HepG2 (cell line): ENCODE measurements at regions not wholly inside any gene's neighbourhood (a gene's known extent, or its start where the extent isn't known, plus 50 kb on each side); places are given as distances from the start of the nearest gene placed in this dataset.

Experiments
- ATAC-seq: fragments of 200-7000 bp; cut with Tn5 transposase; 3 replicates; pipeline ENCODE4 v1.9.1; 2020; ENCODE audit warnings: mild to moderate bottlenecking, moderate library complexity
- BruUV-seq: library from RNA; stranded (reverse); fragments of 400-500 nt; replicated peaks from 2 replicates; lab custom pipeline; 2021; lab: Mats Ljungman, UMichigan
- CTCF ChIA-PET: fragments of 300-600 bp; formaldehyde crosslinking; extraction: SDS; loops from one replicate; lab custom pipeline; 2021; ENCODE audit warnings: low total read pairs, inconsistent platforms, low intra/inter-chr PET ratio; lab: Yijun Ruan, JAX
- POLR2A ChIA-PET: fragments of 350-600 bp; sonication (Branson Sonifier 250); formaldehyde crosslinking; loops from one replicate; lab custom pipeline; 2020; ENCODE audit warnings: antibody characterized with exemption, inconsistent platforms; lab: Yijun Ruan, JAX
- DNase-seq: peaks from one replicate; pipeline ENCODE4 v3.0.0-alpha.2; 2015; ENCODE audit warnings: low spot score
- FAIRE-seq: peaks from 3 replicates; lab custom pipeline; 2011; peaks lifted over from hg19 to GRCh38; lab: Jason Lieb, UNC
- H2AFZ ChIP-seq: one replicate; pipeline ENCODE4 v1.6.1; 2011; ENCODE audit warnings: low read length, inconsistent platforms
- H3K27ac ChIP-seq: fragments of 300-600 bp; 3 replicates; pipeline ENCODE4 v1.8.0; 2011; ENCODE audit warnings: mixed run types, mild to moderate bottlenecking, mixed read lengths, low read length, inconsistent platforms; ENCODE audit not compliant: insufficient read depth; ENCODE audit errors: extremely low read length
- H3K27me3 ChIP-seq, 2 experiments: fragments of 200-600 bp in 1 of 2; 2 replicates in 1 of 2; 3 replicates in 1 of 2; pipeline versions ENCODE4 v1.6.0 to v1.8.0; 2011; ENCODE audit warnings: low read length in 2 of 2, mild to moderate bottlenecking in 2 of 2, moderate library complexity in 2 of 2, inconsistent platforms in 1 of 2; ENCODE audit not compliant: insufficient read depth in 2 of 2, control insufficient read depth in 1 of 2
- H3K36me3 ChIP-seq, 2 experiments: fragments of 200-600 bp in 1 of 2; replicated peaks in 1 of 2; 2 replicates in 1 of 2; 3 replicates in 1 of 2; pipeline versions ENCODE4 v1.5.1 to v1.8.0; 2011; ENCODE audit warnings: low read length in 2 of 2, inconsistent platforms in 1 of 2; ENCODE audit not compliant: insufficient read depth in 2 of 2, control insufficient read depth in 1 of 2
- H3K4me1 ChIP-seq: 2 replicates; pipeline ENCODE4 v1.5.1; 2012; ENCODE audit warnings: low read length, inconsistent platforms; ENCODE audit not compliant: insufficient read depth
- H3K4me2 ChIP-seq: 2 replicates; pipeline ENCODE4 v1.6.0; 2011; ENCODE audit warnings: low read depth, low read length, inconsistent platforms
- H3K4me3 ChIP-seq, 3 experiments: fragments of 200-600 bp in 1 of 3; sonication (generic), shearing (Covaris generic) in 1 of 3; replicated peaks in 1 of 3; 2 replicates each; pipeline ENCODE4 v1.5.1; 2011 to 2016; ENCODE audit warnings: low read length in 3 of 3, inconsistent platforms in 2 of 3, low read depth in 2 of 3, mild to moderate bottlenecking in 2 of 3, control low read depth in 1 of 3, mixed read lengths in 1 of 3; ENCODE audit not compliant: insufficient read depth in 1 of 3
- H3K79me2 ChIP-seq: one replicate; pipeline ENCODE4 v1.6.1; 2011; ENCODE audit warnings: low read length, inconsistent platforms; ENCODE audit not compliant: insufficient read depth
- H3K9ac ChIP-seq: 2 replicates; pipeline ENCODE4 v1.6.0; 2011; ENCODE audit warnings: mild to moderate bottlenecking, low read depth, low read length, inconsistent platforms; ENCODE audit not compliant: insufficient read depth
- H3K9me3 ChIP-seq: 2 replicates; pipeline ENCODE4 v1.5.1; 2012; ENCODE audit warnings: mild to moderate bottlenecking, low read length
- H4K20me1 ChIP-seq: 2 replicates; pipeline ENCODE4 v1.6.0; 2011; ENCODE audit warnings: inconsistent platforms, mild to moderate bottlenecking, low read length, moderate library complexity; ENCODE audit not compliant: insufficient read depth
- EEA1 ChIP-seq: sonication (generic); formaldehyde crosslinking; IDR thresholded peaks from 2 replicates; pipeline ENCODE4 v1.5.1; 2020; ENCODE audit warnings: mild to moderate bottlenecking, missing genetic modification reagents, borderline replicate concordance
- FOSL1 ChIP-seq: sonication (generic); formaldehyde crosslinking; IDR thresholded peaks from 2 replicates; pipeline ENCODE4 v1.9.0; 2021; ENCODE audit warnings: missing genetic modification reagents, borderline replicate concordance
- NR2C2 ChIP-seq: sonication (generic); formaldehyde crosslinking; IDR thresholded peaks from 2 replicates; pipeline ENCODE4 v1.4.0; 2020; ENCODE audit warnings: missing genetic modification reagents, mild to moderate bottlenecking, moderate library complexity, borderline replicate concordance
- RORA ChIP-seq: sonication (generic); formaldehyde crosslinking; IDR thresholded peaks from 2 replicates; pipeline ENCODE4 v1.5.0; 2020; ENCODE audit warnings: mild to moderate bottlenecking, missing genetic modification reagents, moderate library complexity
- TFDP2 ChIP-seq: sonication (generic); formaldehyde crosslinking; IDR thresholded peaks from 2 replicates; pipeline ENCODE4 v1.4.0; 2020; ENCODE audit warnings: missing genetic modification reagents
- ZNF136 ChIP-seq: sonication (generic); formaldehyde crosslinking; IDR thresholded peaks from 2 replicates; pipeline ENCODE4 v1.8.1; 2022; ENCODE audit warnings: low read depth, mild to moderate bottlenecking, moderate library complexity, missing genetic modification reagents
- ZNF350 ChIP-seq: sonication (generic); formaldehyde crosslinking; IDR thresholded peaks from 2 replicates; pipeline ENCODE4 v1.4.0; 2020; ENCODE audit warnings: mild to moderate bottlenecking, low read depth, missing genetic modification reagents, borderline replicate concordance
- ZNF468 ChIP-seq: sonication (generic); formaldehyde crosslinking; IDR thresholded peaks from 2 replicates; pipeline ENCODE4 v1.8.0; 2022; ENCODE audit warnings: mild to moderate bottlenecking, moderate library complexity, missing genetic modification reagents
- ZNF557 ChIP-seq: sonication (generic); formaldehyde crosslinking; IDR thresholded peaks from 2 replicates; pipeline ENCODE4 v1.4.0; 2020; ENCODE audit warnings: missing genetic modification reagents
- ZNF646 ChIP-seq: sonication (generic); formaldehyde crosslinking; IDR thresholded peaks from 2 replicates; pipeline ENCODE4 v1.9.0; 2021; ENCODE audit warnings: mild to moderate bottlenecking, missing genetic modification reagents
- WGBS: methylation state at CpG from one replicate; pipeline ENCODE4 v1.1.6; 2017; ENCODE audit warnings: low lambda C conversion rate; 5-methylcytosine and 5-hydroxymethylcytosine counted together
- in situ Hi-C: cut with HindIII; loops from 2 replicates; pipeline ENCODE4 v1.10.0; 2017; ENCODE audit warnings: low pct_unique_long_range_greater_than_20kb; ENCODE audit not compliant: extremely low pct_ligation_motif_present
- intact Hi-C: fragments of 100-400 bp; cut with micrococcal nuclease; formaldehyde crosslinking; loops from one replicate; pipeline ENCODE4 v1.10.0; 2022; ENCODE audit not compliant: unreplicated experiment
- TF ChIP-seq, protein P1 (sequence below): IDR thresholded peaks from 2 replicates; pipeline ENCODE4 v1.6.1; 2016; ENCODE audit warnings: low read depth, borderline replicate concordance
- TF ChIP-seq, protein P2 (sequence below): sonication (generic); formaldehyde crosslinking; IDR thresholded peaks from 2 replicates; pipeline ENCODE4 v1.5.0; 2020; ENCODE audit warnings: mild to moderate bottlenecking, missing genetic modification reagents, borderline replicate concordance

DNA sequence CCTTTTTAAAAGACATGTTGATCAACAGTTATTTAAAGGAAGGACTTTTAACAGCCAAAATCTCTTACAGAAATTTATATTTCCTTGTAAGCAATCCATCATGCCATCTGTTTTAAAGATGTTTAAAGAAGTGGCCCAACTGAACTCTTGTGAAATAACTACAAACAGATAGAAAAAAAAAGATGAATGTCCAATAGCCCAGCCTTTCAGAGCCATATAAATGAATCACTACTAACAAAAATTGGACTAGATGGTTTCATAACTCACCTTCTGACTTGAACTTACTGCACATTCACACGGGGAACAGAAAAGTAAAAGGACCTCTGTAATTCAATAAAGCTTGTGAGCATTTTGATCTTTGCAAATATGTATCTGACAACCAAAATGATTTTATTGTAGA, 319.0 kb upstream of the CHAC2 start (continued):
- TF ChIP-seq TFDP2 (CRISPR knock-in tag) (no peak), ZNF350 (CRISPR knock-in tag) (no peak), FOSL1 (CRISPR knock-in tag) (no peak), ZNF557 (no peak)
- TF ChIP-seq, protein P1, sequence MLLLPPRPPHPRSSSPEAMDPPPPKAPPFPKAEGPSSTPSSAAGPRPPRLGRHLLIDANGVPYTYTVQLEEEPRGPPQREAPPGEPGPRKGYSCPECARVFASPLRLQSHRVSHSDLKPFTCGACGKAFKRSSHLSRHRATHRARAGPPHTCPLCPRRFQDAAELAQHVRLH, result no peak

- Histone ChIP-seq H3K79me2 (no peaks in the 10 kb centered on the region), H2AFZ (no peak overlapping the region), H3K4me3 (no peak overlapping the region), H4K20me1 (no peaks in the 10 kb centered on the region), H3K9me3 (no peaks in the 10 kb centered on the region), H3K4me1 (no peaks in the 10 kb centered on the region), H3K4me2 (no peak overlapping the region), H3K36me3 (no peaks in the 10 kb centered on the region), H3K9ac (no peak overlapping the region), H3K27ac (no peak overlapping the region), H3K27me3 (peaks cover 2 to 9% of the 10 kb centered on the region in 2 experiments; a peak in 3 of 5 replicates)
- BruUV-seq, result no TSS peak
- WGBS, result 49% methylated on average over 5 of the region's 5 CpGs
- in situ Hi-C loops (no loop called here), intact Hi-C loops (no loop called here)
- DNase-seq (no peak), ATAC-seq (no peak), FAIRE-seq (no peak)
- CTCF ChIA-PET, result no interaction called here
- POLR2A ChIA-PET, result no interaction called here
- TF ChIP-seq ZNF468 (CRISPR knock-in tag) (no peak), NR2C2 (no peak), ZNF136 (CRISPR knock-in tag) (no peak), RORA (CRISPR knock-in tag) (no peak), EEA1 (CRISPR knock-in tag) (no peak), ZNF646 (no peak)
- TF ChIP-seq, protein P2, sequence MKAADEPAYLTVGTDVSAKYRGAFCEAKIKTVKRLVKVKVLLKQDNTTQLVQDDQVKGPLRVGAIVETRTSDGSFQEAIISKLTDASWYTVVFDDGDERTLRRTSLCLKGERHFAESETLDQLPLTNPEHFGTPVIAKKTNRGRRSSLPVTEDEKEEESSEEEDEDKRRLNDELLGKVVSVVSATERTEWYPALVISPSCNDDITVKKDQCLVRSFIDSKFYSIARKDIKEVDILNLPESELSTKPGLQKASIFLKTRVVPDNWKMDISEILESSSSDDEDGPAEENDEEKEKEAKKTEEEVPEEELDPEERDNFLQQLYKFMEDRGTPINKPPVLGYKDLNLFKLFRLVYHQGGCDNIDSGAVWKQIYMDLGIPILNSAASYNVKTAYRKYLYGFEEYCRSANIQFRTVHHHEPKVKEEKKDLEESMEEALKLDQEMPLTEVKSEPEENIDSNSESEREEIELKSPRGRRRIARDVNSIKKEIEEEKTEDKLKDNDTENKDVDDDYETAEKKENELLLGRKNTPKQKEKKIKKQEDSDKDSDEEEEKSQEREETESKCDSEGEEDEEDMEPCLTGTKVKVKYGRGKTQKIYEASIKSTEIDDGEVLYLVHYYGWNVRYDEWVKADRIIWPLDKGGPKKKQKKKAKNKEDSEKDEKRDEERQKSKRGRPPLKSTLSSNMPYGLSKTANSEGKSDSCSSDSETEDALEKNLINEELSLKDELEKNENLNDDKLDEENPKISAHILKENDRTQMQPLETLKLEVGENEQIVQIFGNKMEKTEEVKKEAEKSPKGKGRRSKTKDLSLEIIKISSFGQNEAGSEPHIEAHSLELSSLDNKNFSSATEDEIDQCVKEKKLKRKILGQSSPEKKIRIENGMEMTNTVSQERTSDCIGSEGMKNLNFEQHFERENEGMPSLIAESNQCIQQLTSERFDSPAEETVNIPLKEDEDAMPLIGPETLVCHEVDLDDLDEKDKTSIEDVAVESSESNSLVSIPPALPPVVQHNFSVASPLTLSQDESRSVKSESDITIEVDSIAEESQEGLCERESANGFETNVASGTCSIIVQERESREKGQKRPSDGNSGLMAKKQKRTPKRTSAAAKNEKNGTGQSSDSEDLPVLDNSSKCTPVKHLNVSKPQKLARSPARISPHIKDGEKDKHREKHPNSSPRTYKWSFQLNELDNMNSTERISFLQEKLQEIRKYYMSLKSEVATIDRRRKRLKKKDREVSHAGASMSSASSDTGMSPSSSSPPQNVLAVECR, result no peak
These were observed 319.5 kb upstream of the CHAC2 start for GRCh38 chr2:53448086-53448485.
